ENCODE measurements at regions not wholly inside any gene's neighbourhood (a gene's known extent, or its start where the extent isn't known, plus 50 kb on each side); places are given as distances from the start of the nearest gene placed in this dataset.

- H3K4me3 ChIP-seq, result no peak overlapping the region
- no peaks in the 10 kb centered on the region for H3K36me3 ChIP-seq
- H3K4me1 ChIP-seq (ENCODE audit: low read depth), result no peaks in the 10 kb centered on the region
- peak in 1 of 2 donors; percentile 61 for DNase-seq (ENCODE audit: low read depth in 1 of 2, low spot score in 1 of 2)
- no peak overlapping the region for H3K27ac ChIP-seq
- no peaks in the 10 kb centered on the region for H3K27me3 ChIP-seq
- TF ChIP-seq CTCF (IDR thresholded peaks at IDR 0.05; ENCODE audit: low read depth, low read length), result no peak
- no peaks in the 10 kb centered on the region for H3K9me3 ChIP-seq (ENCODE audit: low read depth)
Observed at GRCh38 chr14:28603606-28604005, 163.0 kb upstream of the FOXG1 start.

GRCh38 chr14:28607661-28608060 is 158.9 kb upstream of the FOXG1 start:
- Histone ChIP-seq H3K36me3 (no peaks in the 10 kb centered on the region), H3K27ac (no peak overlapping the region), H3K27me3 (no peaks in the 10 kb centered on the region), H3K9me3 (ENCODE audit: low read depth) (no peaks in the 10 kb centered on the region), H3K4me1 (ENCODE audit: low read depth) (no peaks in the 10 kb centered on the region), H3K4me3 (no peak overlapping the region)
- TF ChIP-seq CTCF (IDR thresholded peaks at IDR 0.05; ENCODE audit: low read depth, low read length), result no peak
- no peak for DNase-seq (ENCODE audit: low read depth in 1 of 2, low spot score in 1 of 2)

GRCh38 chr14:28608443-28608842 is 158.1 kb upstream of the FOXG1 start:
- TF ChIP-seq CTCF (IDR thresholded peaks at IDR 0.05; ENCODE audit: low read depth, low read length), result no peak
- Histone ChIP-seq H3K4me1 (ENCODE audit: low read depth) (no peaks in the 10 kb centered on the region), H3K9me3 (ENCODE audit: low read depth) (no peaks in the 10 kb centered on the region)

GRCh38 chr14:28608851-28609828 is 157.4 kb upstream of the FOXG1 start:
- peak; percentile 78 to 84 for DNase-seq (ENCODE audit: low read depth in 1 of 2, low spot score in 1 of 2)
- Histone ChIP-seq H3K27ac (no peak overlapping the region), H3K4me1 (ENCODE audit: low read depth) (no peaks in the 10 kb centered on the region), H3K27me3 (no peaks in the 10 kb centered on the region), H3K9me3 (ENCODE audit: low read depth) (no peaks in the 10 kb centered on the region), H3K36me3 (no peaks in the 10 kb centered on the region), H3K4me3 (no peak overlapping the region)
- peak; percentile 91 for TF ChIP-seq CTCF (IDR thresholded peaks at IDR 0.05; ENCODE audit: low read depth, low read length)

More at GRCh38 chr14:28608443-28608842, 158.1 kb upstream of the FOXG1 start:
- H3K4me3 ChIP-seq, result no peak overlapping the region
- H3K36me3 ChIP-seq, result no peaks in the 10 kb centered on the region
- H3K27ac ChIP-seq, result no peak overlapping the region
- H3K27me3 ChIP-seq, result no peaks in the 10 kb centered on the region
- DNase-seq (ENCODE audit: low read depth in 1 of 2, low spot score in 1 of 2), result peak in 1 of 2 donors; percentile 63

GRCh38 chr14:28612414-28612813 is 154.2 kb upstream of the FOXG1 start:
- no peak for DNase-seq (ENCODE audit: low read depth in 1 of 2, low spot score in 1 of 2)
- no peak overlapping the region for H3K4me3 ChIP-seq
- H3K4me1 ChIP-seq (ENCODE audit: low read depth), result no peaks in the 10 kb centered on the region
- TF ChIP-seq CTCF (IDR thresholded peaks at IDR 0.05; ENCODE audit: low read depth, low read length), result no peak
- no peak overlapping the region for H3K27ac ChIP-seq
- H3K9me3 ChIP-seq (ENCODE audit: low read depth), result no peaks in the 10 kb centered on the region
- no peaks in the 10 kb centered on the region for H3K27me3 ChIP-seq
- H3K36me3 ChIP-seq, result no peaks in the 10 kb centered on the region
